IMR-90 (cell line): ENCODE measurements at regions not wholly inside any gene's neighbourhood (a gene's known extent, or its start where the extent isn't known, plus 50 kb on each side); places are given as distances from the start of the nearest gene placed in this dataset.
A peak's percentile ranks its signal among the peaks of the same experiment; 100 is the strongest.
"Not testable (repeated sequence)": the region's sequence is repeated elsewhere in the genome, so short reads cannot be mapped to it uniquely, and the experiment has no call there.

ENCODE experiments used
- ATAC-seq: fragments of 200-7000 bp; cut with Tn5 transposase; 2 replicates; pipeline ENCODE4 v1.9.1; 2020; ENCODE audit warnings: low read depth, mild to moderate bottlenecking, moderate library complexity
- BruUV-seq: library from RNA; stranded (reverse); fragments of 400-500 nt; replicated peaks from 2 replicates; lab custom pipeline; 2021; lab: Mats Ljungman, UMichigan
- CTCF ChIA-PET: fragments of 300-600 bp; formaldehyde crosslinking; extraction: SDS; loops from one replicate; lab custom pipeline; 2021; ENCODE audit warnings: antibody characterized with exemption; lab: Yijun Ruan, JAX
- POLR2A ChIA-PET: fragments of 300-600 bp; sonication (Branson Sonifier 250); formaldehyde crosslinking; loops from one replicate; lab custom pipeline; 2022; ENCODE audit warnings: antibody characterized with exemption; ENCODE audit not compliant: unreplicated experiment; lab: Charles Lee
- DNase-seq: peaks from one replicate; pipeline ENCODE4 v3.0.0; 2013
- H2AFZ ChIP-seq: replicated peaks from 2 replicates; pipeline ENCODE3; 2013; ENCODE audit warnings: low read length, mild to moderate bottlenecking; ENCODE audit not compliant: poor library complexity
- H2AK5ac ChIP-seq: 2 replicates; pipeline ENCODE4 v1.6.1; 2013; ENCODE audit warnings: low read depth, low read length, inconsistent platforms
- H2AK9ac ChIP-seq: replicated peaks from 2 replicates; pipeline ENCODE3; 2013; ENCODE audit warnings: mild to moderate bottlenecking, low read depth, low read length, moderate library complexity; ENCODE audit not compliant: poor library complexity
- H2BK120ac ChIP-seq: 2 replicates; pipeline ENCODE4 v1.6.1; 2013; ENCODE audit warnings: low read depth, low read length, inconsistent platforms
- H2BK15ac ChIP-seq: 3 replicates; pipeline ENCODE4 v1.6.1; 2013; ENCODE audit warnings: low read depth, low read length, inconsistent platforms
- H2BK20ac ChIP-seq: 2 replicates; pipeline ENCODE4 v1.6.1; 2013; ENCODE audit warnings: low read depth, mild to moderate bottlenecking, inconsistent platforms, low read length, moderate library complexity
- H2BK5ac ChIP-seq: 2 replicates; pipeline ENCODE4 v1.6.1; 2013; ENCODE audit warnings: mild to moderate bottlenecking, low read depth, low read length, inconsistent platforms; ENCODE audit not compliant: poor library complexity, severe bottlenecking
- H3K14ac ChIP-seq: replicated peaks from 2 replicates; pipeline ENCODE4 v1.6.1; 2013; ENCODE audit warnings: low read depth, low read length, inconsistent platforms
- H3K18ac ChIP-seq: 2 replicates; pipeline ENCODE4 v1.6.1; 2013; ENCODE audit warnings: low read depth, low read length, control low read depth
- H3K23ac ChIP-seq: 2 replicates; pipeline ENCODE4 v1.6.1; 2013; ENCODE audit warnings: low read depth, low read length, inconsistent platforms
- H3K27ac ChIP-seq: 2 replicates; pipeline ENCODE4 v1.5.1; 2013; ENCODE audit warnings: mild to moderate bottlenecking, control low read depth, low read length; ENCODE audit not compliant: insufficient read depth
- H3K27me3 ChIP-seq: 2 replicates; pipeline ENCODE4 v1.6.1; 2013; ENCODE audit warnings: low read length; ENCODE audit not compliant: control insufficient read depth, insufficient read depth
- H3K36me3 ChIP-seq: 2 replicates; pipeline ENCODE4 v1.6.1; 2013; ENCODE audit warnings: low read length, mixed read lengths; ENCODE audit not compliant: control insufficient read depth, insufficient read depth
- H3K4ac ChIP-seq: 2 replicates; pipeline ENCODE4 v1.6.1; 2013; ENCODE audit warnings: low read depth, low read length, inconsistent platforms
- H3K4me1 ChIP-seq: 2 replicates; pipeline ENCODE4 v1.6.1; 2013; ENCODE audit warnings: low read length, mixed read lengths; ENCODE audit not compliant: control insufficient read depth, insufficient read depth
- H3K4me2 ChIP-seq: 2 replicates; pipeline ENCODE4 v1.6.1; 2013; ENCODE audit warnings: low read depth, mild to moderate bottlenecking, control low read depth, low read length, moderate library complexity
- H3K4me3 ChIP-seq: 2 replicates; pipeline ENCODE4 v1.5.1; 2013; ENCODE audit warnings: low read depth, mild to moderate bottlenecking, control low read depth, low read length, moderate library complexity; ENCODE audit not compliant: insufficient read depth
- H3K56ac ChIP-seq: 2 replicates; pipeline ENCODE4 v1.6.1; 2013; ENCODE audit warnings: low read length, inconsistent platforms; ENCODE audit not compliant: insufficient read depth; ENCODE audit errors: extremely low read depth
- H3K79me1 ChIP-seq, 2 experiments: 2 replicates each; pipeline ENCODE4 v1.6.1; 2013; ENCODE audit warnings: low read length in 2 of 2, inconsistent platforms in 1 of 2, low read depth in 1 of 2
- H3K9ac ChIP-seq: 2 replicates; pipeline ENCODE4 v1.6.1; 2013; ENCODE audit warnings: low read depth, low read length, control low read depth
- H3K9me1 ChIP-seq: 2 replicates; pipeline ENCODE4 v1.6.1; 2013; ENCODE audit warnings: low read length, inconsistent platforms; ENCODE audit not compliant: insufficient read depth
- H3K9me3 ChIP-seq: 2 replicates; pipeline ENCODE4 v1.6.1; 2013; ENCODE audit warnings: low read length; ENCODE audit not compliant: control insufficient read depth, insufficient read depth
- H4K20me1 ChIP-seq: 2 replicates; pipeline ENCODE4 v1.6.1; 2013; ENCODE audit warnings: low read length, inconsistent platforms; ENCODE audit not compliant: insufficient read depth
- H4K5ac ChIP-seq: 2 replicates; pipeline ENCODE4 v1.6.1; 2013; ENCODE audit warnings: mild to moderate bottlenecking, low read depth, low read length, control low read depth
- H4K8ac ChIP-seq, 2 experiments: 2 replicates each; pipeline ENCODE4 v1.6.1; 2013; ENCODE audit warnings: low read depth in 2 of 2, low read length in 2 of 2, control low read depth in 1 of 2, inconsistent platforms in 1 of 2
- H4K91ac ChIP-seq: 2 replicates; pipeline ENCODE4 v1.6.1; 2013; ENCODE audit warnings: low read depth, low read length, inconsistent platforms; ENCODE audit not compliant: insufficient read depth
- WGBS, 2 experiments: methylation state at CpG; one replicate each; pipeline versions ENCODE4 v1.1.5 to v1.1.7; 2013; ENCODE audit warnings: missing lambda C conversion rate in 2 of 2; ENCODE audit not compliant: insufficient read length in 1 of 2; ENCODE audit errors: extremely low coverage in 2 of 2; 5-methylcytosine and 5-hydroxymethylcytosine counted together
- dilution Hi-C: fragments of 300-500 bp; cut with HindIII; formaldehyde crosslinking; loops from one replicate; pipeline ENCODE4 v1.14.3; 2018; ENCODE audit warnings: low sequenced_read_pairs; ENCODE audit not compliant: unreplicated experiment
- in situ Hi-C: fragments of 300-500 bp; cut with MboI; formaldehyde crosslinking; loops from 3 replicates; pipeline ENCODE4 v1.14.3; 2019; ENCODE audit warnings: low sequenced_read_pairs, inconsistent platforms, mixed read lengths
- intact Hi-C: fragments of 100-400 bp; cut with micrococcal nuclease; formaldehyde crosslinking; loops from 2 replicates; pipeline ENCODE4 v1.10.0; 2022

- H3K9me1 ChIP-seq, H3K9ac ChIP-seq, H2BK120ac ChIP-seq, H3K36me3 ChIP-seq, POLR2A ChIA-PET, H4K20me1 ChIP-seq, H4K91ac ChIP-seq, H2AK9ac ChIP-seq, dilution Hi-C loops, H3K79me1 ChIP-seq, DNase-seq, H3K4me3 ChIP-seq, H2BK15ac ChIP-seq, H3K4ac ChIP-seq, intact Hi-C loops, H3K56ac ChIP-seq, CTCF ChIA-PET, in situ Hi-C loops, H2AK5ac ChIP-seq, H3K4me2 ChIP-seq, H3K27me3 ChIP-seq, H3K27ac ChIP-seq, H3K23ac ChIP-seq, H3K18ac ChIP-seq, H4K5ac ChIP-seq, ATAC-seq, H2BK20ac ChIP-seq, BruUV-seq, H3K14ac ChIP-seq, H2AFZ ChIP-seq, H3K4me1 ChIP-seq, H4K8ac ChIP-seq: not testable (repeated sequence)
- 63% methylated on average over 2 of the region's 5 CpGs; no CpG with 5 or more reads in 1 of the 2 experiments for WGBS, 2 experiments
- peak overlapping the region; percentile 90 for H2BK5ac ChIP-seq
- H3K9me3 ChIP-seq, result peaks cover 15% of the 10 kb centered on the region
Observed at GRCh38 chr10:123254343-123254742, 100.1 kb downstream of the BUB3 start.
